PFSK-1 (cell line): ENCODE measurements at regions not wholly inside any gene's neighbourhood (a gene's known extent, or its start where the extent isn't known, plus 50 kb on each side); places are given as distances from the start of the nearest gene placed in this dataset.

Source experiments
- FOXP2 ChIP-seq: optimal IDR thresholded peaks from 2 replicates; pipeline ENCODE3; 2011; ENCODE audit warnings: borderline replicate concordance, control low read depth, inconsistent platforms; ENCODE audit not compliant: insufficient read depth; ENCODE audit errors: extremely low read length, extremely low read depth
- POLR2AphosphoS5 ChIP-seq: IDR thresholded peaks from 2 replicates; pipeline ENCODE4 v1.6.1; 2012; ENCODE audit warnings: low read depth, mild to moderate bottlenecking, control low read depth, low read length, moderate library complexity
- REST ChIP-seq, 2 experiments: IDR thresholded peaks; 2 replicates each; pipeline versions ENCODE4 v1.6.1 to v1.8.0; 2011 to 2012; ENCODE audit warnings: low read depth in 2 of 2, low read length in 2 of 2, control low read depth in 1 of 2, inconsistent platforms in 1 of 2, mild to moderate bottlenecking in 1 of 2, moderate library complexity in 1 of 2; ENCODE audit not compliant: insufficient read depth in 1 of 2
- SIN3A ChIP-seq: IDR thresholded peaks from 2 replicates; pipeline ENCODE4 v1.6.1; 2012; ENCODE audit warnings: mild to moderate bottlenecking, low read length, moderate library complexity, borderline replicate concordance; ENCODE audit not compliant: insufficient read depth
- TAF1 ChIP-seq: IDR thresholded peaks from 2 replicates; pipeline ENCODE4 v1.6.1; 2012; ENCODE audit warnings: low read length, control low read depth, borderline replicate concordance; ENCODE audit not compliant: insufficient read depth

- TF ChIP-seq TAF1, result no peak
- TF ChIP-seq POLR2AphosphoS5, result no peak
- TF ChIP-seq FOXP2, result no peak
- no peak for TF ChIP-seq SIN3A
- no peak for TF ChIP-seq REST (IDR thresholded peaks at IDR 0.05; ENCODE audit: insufficient read depth in 1 of 2, low read depth in 2 of 2, low read length in 2 of 2)
Measured at GRCh38 chr21:35855484-35855883, 204.8 kb downstream of the SETD4 start.

GRCh38 chr21:35854281-35854680, 206.0 kb downstream of the SETD4 start:
- TF ChIP-seq TAF1 (no peak), SIN3A (no peak), POLR2AphosphoS5 (no peak), FOXP2 (no peak), REST (IDR thresholded peaks at IDR 0.05; ENCODE audit: insufficient read depth in 1 of 2, low read depth in 2 of 2, low read length in 2 of 2) (no peak)

- TF ChIP-seq SIN3A (no peak), TAF1 (no peak), FOXP2 (no peak), REST (IDR thresholded peaks at IDR 0.05; ENCODE audit: insufficient read depth in 1 of 2, low read depth in 2 of 2, low read length in 2 of 2) (no peak), POLR2AphosphoS5 (no peak)
Measured at GRCh38 chr21:35853321-35854239, 206.7 kb downstream of the SETD4 start.

GRCh38 chr21:35852820-35853219, 207.5 kb downstream of the SETD4 start:
- TF ChIP-seq TAF1 (no peak), REST (IDR thresholded peaks at IDR 0.05; ENCODE audit: insufficient read depth in 1 of 2, low read depth in 2 of 2, low read length in 2 of 2) (no peak), FOXP2 (no peak), SIN3A (no peak), POLR2AphosphoS5 (no peak)
